ENCODE measurements at regions not wholly inside any gene's neighbourhood (a gene's known extent, or its start where the extent isn't known, plus 50 kb on each side); places are given as distances from the start of the nearest gene placed in this dataset.
"Not testable (repeated sequence)": the region's sequence is repeated elsewhere in the genome, so short reads cannot be mapped to it uniquely, and the experiment has no call there.

DNA sequence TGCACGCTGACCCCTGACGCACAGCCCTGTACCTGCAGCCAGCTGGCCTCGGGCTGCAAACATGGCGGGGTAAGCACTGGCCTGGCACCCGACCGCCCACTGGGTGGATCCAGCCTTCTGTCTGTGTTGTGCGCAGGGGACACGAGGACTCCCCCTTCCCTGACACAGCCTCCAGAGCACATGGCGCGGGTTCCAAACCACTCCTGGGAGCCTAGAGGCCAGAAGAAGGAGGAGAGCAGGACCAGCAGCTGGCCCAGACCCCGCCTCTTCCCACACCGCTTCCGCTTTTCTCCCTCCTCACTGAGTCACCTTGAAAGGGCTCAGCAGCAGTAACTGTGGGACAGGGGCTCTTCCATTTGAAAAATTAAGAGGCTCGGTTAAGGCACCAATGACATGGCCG is 73.5 kb upstream of the DRD5 start:
- TF ChIP-seq, protein P1, sequence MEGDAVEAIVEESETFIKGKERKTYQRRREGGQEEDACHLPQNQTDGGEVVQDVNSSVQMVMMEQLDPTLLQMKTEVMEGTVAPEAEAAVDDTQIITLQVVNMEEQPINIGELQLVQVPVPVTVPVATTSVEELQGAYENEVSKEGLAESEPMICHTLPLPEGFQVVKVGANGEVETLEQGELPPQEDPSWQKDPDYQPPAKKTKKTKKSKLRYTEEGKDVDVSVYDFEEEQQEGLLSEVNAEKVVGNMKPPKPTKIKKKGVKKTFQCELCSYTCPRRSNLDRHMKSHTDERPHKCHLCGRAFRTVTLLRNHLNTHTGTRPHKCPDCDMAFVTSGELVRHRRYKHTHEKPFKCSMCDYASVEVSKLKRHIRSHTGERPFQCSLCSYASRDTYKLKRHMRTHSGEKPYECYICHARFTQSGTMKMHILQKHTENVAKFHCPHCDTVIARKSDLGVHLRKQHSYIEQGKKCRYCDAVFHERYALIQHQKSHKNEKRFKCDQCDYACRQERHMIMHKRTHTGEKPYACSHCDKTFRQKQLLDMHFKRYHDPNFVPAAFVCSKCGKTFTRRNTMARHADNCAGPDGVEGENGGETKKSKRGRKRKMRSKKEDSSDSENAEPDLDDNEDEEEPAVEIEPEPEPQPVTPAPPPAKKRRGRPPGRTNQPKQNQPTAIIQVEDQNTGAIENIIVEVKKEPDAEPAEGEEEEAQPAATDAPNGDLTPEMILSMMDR (IDR thresholded peaks at IDR 0.05; ENCODE audit: low read depth, low read length) = not testable (repeated sequence)
- TF ChIP-seq EZH2phosphoT487 (IDR thresholded peaks at IDR 0.05; ENCODE audit: low read depth) = not testable (repeated sequence)
